Vagina (tissue), 2 donors: ENCODE measurements at regions not wholly inside any gene's neighbourhood (a gene's known extent, or its start where the extent isn't known, plus 50 kb on each side); places are given as distances from the start of the nearest gene placed in this dataset.
"Not testable (repeated sequence)": the region's sequence is repeated elsewhere in the genome, so short reads cannot be mapped to it uniquely, and the experiment has no call there.

Source experiments
- DNase-seq, 2 donors: peaks; one replicate each; pipeline ENCODE4 v3.0.0-alpha.2; 2017; ENCODE audit errors: extremely low spot score in 2 of 2
- H3K27ac ChIP-seq: fragments of 200-600 bp; sonication (generic); one replicate; pipeline ENCODE4 v1.5.1; 2019
- H3K27me3 ChIP-seq: fragments of 200-600 bp; sonication (generic); one replicate; pipeline ENCODE4 v1.5.1; 2019
- H3K36me3 ChIP-seq, 2 donors: fragments of 200-600 bp; sonication (generic); one replicate each; pipeline ENCODE4 v1.5.1; 2017 to 2019
- H3K4me1 ChIP-seq: fragments of 200-600 bp; sonication (generic); one replicate; pipeline ENCODE4 v1.5.1; 2019
- H3K4me3 ChIP-seq, 2 donors: fragments of 200-600 bp; sonication (generic); 1 replicate in 1 of 2; 2 replicates in 1 of 2; pipeline ENCODE4 v1.5.1; 2016 to 2019
- H3K9me3 ChIP-seq: fragments of 200-600 bp; sonication (generic); one replicate; pipeline ENCODE4 v1.5.1; 2019
- CTCF ChIP-seq, 3 experiments: fragments of 450-650 bp in 2 of 3; fragments of 200-600 bp in 1 of 3; sonication (generic) in 1 of 3; IDR thresholded peaks; one replicate each; pipeline ENCODE4 v1.5.1; 2017 to 2019; ENCODE audit warnings: antibody characterized with exemption in 3 of 3, mild to moderate bottlenecking in 2 of 3, moderate library complexity in 2 of 3
- POLR2A ChIP-seq, 2 donors: fragments of 450-650 bp; IDR thresholded peaks; one replicate each; pipeline ENCODE4 v1.6.1; 2017; ENCODE audit warnings: antibody characterized with exemption in 2 of 2, mild to moderate bottlenecking in 2 of 2, moderate library complexity in 2 of 2
- POLR2AphosphoS5 ChIP-seq, 2 donors: sonication (generic); formaldehyde crosslinking; IDR thresholded peaks; one replicate each; pipeline ENCODE4 v1.9.0; 2017; ENCODE audit warnings: antibody characterized with exemption in 2 of 2, mild to moderate bottlenecking in 2 of 2, low read depth in 1 of 2; ENCODE audit not compliant: insufficient read depth in 1 of 2
- intact Hi-C: fragments of 100-400 bp; cut with DNase I; formaldehyde crosslinking; loops from one replicate; pipeline ENCODE4 v1.15.1; 2023

DNA sequence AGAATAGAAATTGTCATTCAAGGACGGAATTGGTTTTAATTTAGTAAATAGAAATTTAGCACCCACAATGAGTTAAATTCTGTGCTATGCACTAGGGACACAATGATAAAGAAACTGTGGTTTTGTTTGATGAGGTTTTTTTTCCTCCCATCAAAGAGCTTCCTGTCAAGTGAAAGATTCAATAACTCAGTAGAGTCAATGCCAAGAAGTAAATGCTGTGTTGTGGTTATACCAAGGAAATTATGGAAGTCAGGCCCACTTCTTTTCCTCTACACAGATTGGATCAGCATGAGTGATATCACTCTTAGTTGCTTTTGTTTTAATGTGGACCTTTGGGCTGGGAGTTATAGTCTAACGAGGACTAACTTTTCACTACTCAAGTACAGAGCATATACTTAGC is 1269.6 kb upstream of the ADGRL2 start:
- Histone ChIP-seq H3K27me3 (no peaks in the 10 kb centered on the region), H3K9me3 (no peaks in the 10 kb centered on the region), H3K27ac (no peak overlapping the region), H3K36me3 (no peaks in the 10 kb centered on the region), H3K4me1 (no peaks in the 10 kb centered on the region), H3K4me3 (no peak overlapping the region)
- DNase-seq: no peak
- TF ChIP-seq CTCF (IDR thresholded peaks at IDR 0.05) (no peak), POLR2AphosphoS5 (IDR thresholded peaks at IDR 0.05; ENCODE audit: insufficient read depth in 1 of 2, low read depth in 1 of 2) (no peak), POLR2A (IDR thresholded peaks at IDR 0.05) (no peak)
- intact Hi-C loops: no loop called here

- H3K36me3 ChIP-seq: no peaks in the 10 kb centered on the region
Observed at GRCh38 chr1:80529546-80529945, 1271.2 kb upstream of the ADGRL2 start.

GRCh38 chr1:80523861-80524260 is 1276.9 kb upstream of the ADGRL2 start:
- TF ChIP-seq CTCF (IDR thresholded peaks at IDR 0.05) (no peak), POLR2A (IDR thresholded peaks at IDR 0.05) (no peak), POLR2AphosphoS5 (IDR thresholded peaks at IDR 0.05; ENCODE audit: insufficient read depth in 1 of 2, low read depth in 1 of 2) (no peak)
- no peaks in the 10 kb centered on the region for H3K27me3 ChIP-seq
- no peaks in the 10 kb centered on the region for H3K4me1 ChIP-seq
- DNase-seq: no peak
- H3K27ac ChIP-seq: no peak overlapping the region
- no peaks in the 10 kb centered on the region for H3K9me3 ChIP-seq
- H3K36me3 ChIP-seq: no peaks in the 10 kb centered on the region
- H3K4me3 ChIP-seq: no peak overlapping the region
- intact Hi-C loops: no loop called here

More at GRCh38 chr1:80529546-80529945, 1271.2 kb upstream of the ADGRL2 start:
- DNase-seq: no peak
- no peak overlapping the region for H3K4me3 ChIP-seq
- no peaks in the 10 kb centered on the region for H3K4me1 ChIP-seq
- no peaks in the 10 kb centered on the region for H3K27me3 ChIP-seq
- H3K27ac ChIP-seq: no peak overlapping the region
- TF ChIP-seq POLR2A (IDR thresholded peaks at IDR 0.05) (no peak), POLR2AphosphoS5 (IDR thresholded peaks at IDR 0.05; ENCODE audit: insufficient read depth in 1 of 2, low read depth in 1 of 2) (no peak), CTCF (IDR thresholded peaks at IDR 0.05) (no peak)
- intact Hi-C loops: no loop called here
- H3K9me3 ChIP-seq: no peaks in the 10 kb centered on the region

GRCh38 chr1:80523071-80523470 is 1277.7 kb upstream of the ADGRL2 start:
- not testable (repeated sequence) for H3K4me3 ChIP-seq

DNA sequence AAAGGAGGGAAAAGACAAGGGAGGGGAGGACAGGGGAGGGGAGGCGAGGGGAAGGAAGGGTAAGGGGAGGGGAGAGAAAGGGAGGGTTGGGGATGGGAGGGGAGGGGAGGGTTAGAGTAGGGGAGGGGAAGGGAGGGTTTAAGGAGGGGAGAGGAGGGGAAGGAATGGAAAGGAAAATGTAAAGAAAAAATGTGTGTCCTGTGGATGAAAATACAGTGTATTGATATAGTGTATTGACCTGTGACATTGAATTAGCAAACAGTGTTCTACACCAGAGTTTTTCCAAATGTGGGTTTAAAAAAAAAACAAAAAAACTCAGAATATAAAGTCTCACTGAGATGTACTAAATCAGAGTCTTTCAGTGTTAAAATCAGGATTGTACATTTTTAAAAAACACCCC is 1279.8 kb upstream of the ADGRL2 start:
- Histone ChIP-seq H3K4me3 (no peak overlapping the region), H3K4me1 (no peaks in the 10 kb centered on the region), H3K36me3 (no peaks in the 10 kb centered on the region), H3K27ac (no peak overlapping the region), H3K9me3 (no peaks in the 10 kb centered on the region), H3K27me3 (no peaks in the 10 kb centered on the region)
- intact Hi-C loops: no loop called here
- DNase-seq: no peak
- TF ChIP-seq CTCF (IDR thresholded peaks at IDR 0.05) (no peak), POLR2A (IDR thresholded peaks at IDR 0.05) (no peak), POLR2AphosphoS5 (IDR thresholded peaks at IDR 0.05; ENCODE audit: insufficient read depth in 1 of 2, low read depth in 1 of 2) (no peak)

More at GRCh38 chr1:80523071-80523470, 1277.7 kb upstream of the ADGRL2 start:
- DNase-seq, H3K4me1 ChIP-seq, H3K27me3 ChIP-seq, H3K9me3 ChIP-seq, H3K36me3 ChIP-seq, intact Hi-C loops, H3K27ac ChIP-seq: not testable (repeated sequence)

- Histone ChIP-seq H3K27me3 (no peaks in the 10 kb centered on the region), H3K9me3 (no peaks in the 10 kb centered on the region), H3K36me3 (no peaks in the 10 kb centered on the region), H3K4me3 (no peak overlapping the region), H3K27ac (no peak overlapping the region), H3K4me1 (no peaks in the 10 kb centered on the region)
- TF ChIP-seq CTCF (IDR thresholded peaks at IDR 0.05) (no peak), POLR2AphosphoS5 (IDR thresholded peaks at IDR 0.05; ENCODE audit: insufficient read depth in 1 of 2, low read depth in 1 of 2) (no peak), POLR2A (IDR thresholded peaks at IDR 0.05) (no peak)
- intact Hi-C loops: no loop called here
- no peak for DNase-seq
Observed at GRCh38 chr1:80517062-80517461, 1283.7 kb upstream of the ADGRL2 start.
